Fibroblast of peridontal ligament (primary cell): ENCODE measurements at regions not wholly inside any gene's neighbourhood (a gene's known extent, or its start where the extent isn't known, plus 50 kb on each side); places are given as distances from the start of the nearest gene placed in this dataset.

Source experiments
- DNase-seq: peaks from one replicate; pipeline ENCODE4 v3.0.0-alpha.2; 2010; ENCODE audit errors: extremely low read depth

DNA sequence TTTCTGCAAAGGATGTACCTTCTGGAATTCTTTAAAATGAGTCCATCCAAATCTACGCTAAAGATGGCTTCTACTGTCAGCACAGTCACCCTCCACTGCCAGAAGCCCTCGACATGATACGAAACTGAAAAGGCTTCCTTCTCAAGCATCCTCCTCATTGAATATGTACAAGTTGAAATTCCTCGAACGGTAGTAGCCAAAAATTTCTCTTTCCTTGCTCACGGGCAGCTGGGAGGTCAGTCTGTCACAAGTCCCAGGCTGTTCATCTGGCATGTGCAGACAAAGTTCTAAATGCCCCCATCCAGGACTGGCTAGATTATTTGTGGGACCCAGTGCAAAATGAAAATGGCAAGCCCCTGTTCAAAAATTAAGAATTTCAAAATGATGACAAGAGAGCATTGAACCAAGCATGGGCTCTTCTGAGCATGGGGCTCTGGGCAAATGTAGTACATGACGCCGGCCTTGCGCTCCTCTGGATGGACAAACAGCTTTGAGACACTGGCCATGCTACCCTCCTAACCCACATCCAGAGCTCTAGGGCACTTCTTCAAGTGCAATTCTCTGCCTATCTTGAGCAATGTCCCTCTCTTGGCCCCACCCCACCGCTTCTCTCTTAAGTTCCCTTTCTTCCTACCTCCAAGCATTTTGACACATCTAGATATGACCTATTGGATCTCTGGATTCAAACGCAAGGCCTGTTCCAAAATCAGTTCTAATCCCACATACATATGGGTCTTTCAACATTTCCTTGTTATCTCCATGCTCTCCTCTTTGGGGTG is 78.9 kb upstream of the FLT1 start:
- DNase-seq = no peak

DNA sequence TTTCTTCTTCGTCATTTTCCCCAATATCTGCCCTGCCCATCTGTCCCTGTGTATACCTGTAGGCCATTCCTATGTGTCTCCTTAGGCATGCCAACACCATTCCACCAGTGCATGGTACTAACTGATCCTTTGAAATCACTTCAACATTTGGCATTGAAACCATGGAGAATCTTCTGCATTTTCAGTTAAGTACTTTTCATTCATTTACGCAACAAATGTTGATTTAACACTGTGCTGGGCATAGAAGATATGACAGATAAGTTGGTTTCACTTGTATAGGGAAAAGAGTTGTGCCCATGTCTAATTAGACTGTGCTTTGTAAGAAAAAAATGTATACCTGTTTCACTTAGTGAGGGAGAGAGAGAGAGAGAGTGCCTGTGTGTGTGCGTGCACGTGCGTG is 77.9 kb upstream of the FLT1 start:
- no peak for DNase-seq

DNA sequence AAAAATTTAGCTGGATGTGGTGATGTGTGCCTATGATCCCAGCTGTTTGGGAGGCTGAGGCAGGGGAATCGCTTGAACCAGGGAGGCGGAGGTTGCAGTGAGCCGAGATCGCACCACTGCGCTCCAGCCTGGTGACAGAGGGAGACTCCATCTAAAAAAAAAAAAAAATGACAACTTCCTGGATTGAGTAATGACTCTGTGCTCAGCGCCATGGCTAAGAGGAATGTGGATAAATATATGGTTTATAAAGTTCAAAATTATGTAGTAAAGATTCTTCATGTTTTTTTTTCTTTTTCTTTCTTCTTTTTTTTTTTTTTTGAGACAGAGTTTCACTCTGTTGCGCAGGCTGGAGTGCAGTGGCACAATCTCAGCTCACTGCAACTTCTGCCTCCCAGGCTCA is 75.4 kb upstream of the FLT1 start:
- DNase-seq = peak; percentile 26

DNA sequence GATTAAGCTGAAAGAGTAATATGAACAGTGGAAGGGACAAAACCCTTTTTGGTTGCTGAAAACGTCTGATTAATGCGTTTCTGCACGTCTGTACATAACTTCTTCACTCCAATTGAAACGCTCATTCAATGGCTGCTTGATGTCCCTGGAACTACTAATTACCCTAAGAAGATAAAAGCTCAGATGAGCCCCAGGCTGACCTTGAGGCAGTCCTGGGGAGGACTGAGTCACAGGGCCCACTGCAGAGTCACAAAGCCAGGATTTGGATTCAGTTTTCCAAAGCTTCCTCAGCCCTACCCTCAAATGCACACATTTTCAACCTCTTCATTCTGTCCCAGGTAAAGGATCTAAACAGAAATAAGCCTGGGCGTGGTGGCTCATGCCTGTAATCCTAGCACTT is 75.0 kb upstream of the FLT1 start:
- DNase-seq = no peak

DNA sequence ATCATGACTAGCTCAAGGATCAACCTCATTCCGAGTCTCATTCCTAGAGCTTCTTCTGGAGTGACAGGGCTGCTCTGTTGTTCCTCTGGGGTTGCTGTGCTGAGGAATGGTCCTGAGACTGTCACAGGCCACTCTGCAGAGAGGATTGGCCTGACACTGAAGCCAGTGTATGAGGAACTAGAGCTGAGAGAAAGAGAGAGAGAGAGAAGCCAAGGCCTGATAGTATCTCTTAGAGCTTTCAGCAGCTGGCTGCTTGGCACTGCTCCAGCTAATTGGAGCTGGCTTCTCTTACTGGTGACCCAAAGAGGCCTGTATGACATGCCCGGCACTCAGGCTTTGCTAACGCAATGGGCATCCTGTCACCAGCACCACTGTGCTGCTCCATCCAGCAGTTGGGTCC is 73.4 kb upstream of the FLT1 start:
- peak; percentile 64 for DNase-seq

DNA sequence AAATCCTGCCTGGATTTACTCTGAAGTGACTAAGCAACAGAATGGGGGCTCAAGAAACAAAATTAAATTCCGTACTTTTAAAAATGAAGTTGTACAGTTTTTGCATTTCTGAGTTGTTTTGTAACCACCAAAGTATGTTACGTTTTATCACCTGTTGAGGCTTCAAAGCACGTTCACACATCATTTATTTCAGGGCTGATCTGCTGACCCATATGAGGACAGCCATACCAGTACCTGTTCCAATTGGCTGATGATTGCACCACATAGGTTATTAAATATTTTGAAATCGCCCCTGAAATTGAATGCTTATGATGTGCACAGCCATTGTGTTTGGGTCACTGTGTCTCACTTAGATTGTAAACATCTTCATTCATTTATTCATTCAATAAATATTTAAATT is 72.0 kb upstream of the FLT1 start:
- no peak for DNase-seq

DNA sequence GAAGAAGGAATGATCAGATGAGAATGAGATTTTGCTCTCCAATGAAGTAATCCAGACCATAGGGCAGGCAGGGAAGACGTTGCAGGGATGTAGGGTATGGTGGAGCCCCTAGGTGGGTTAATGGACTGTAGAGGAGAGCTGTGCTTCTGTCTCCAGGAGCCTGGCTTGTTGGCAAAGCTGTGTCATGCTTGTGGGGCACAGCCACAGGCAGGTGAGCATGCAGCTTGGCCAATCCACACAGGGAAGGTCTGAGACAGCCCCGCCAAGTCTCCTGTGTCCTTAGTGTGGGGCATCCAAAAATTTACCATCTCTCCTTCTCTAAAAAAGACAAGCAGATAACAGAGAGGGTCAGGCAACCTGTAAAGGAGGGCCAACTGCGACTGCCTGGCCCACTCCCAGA is 71.4 kb upstream of the FLT1 start:
- DNase-seq = no peak

DNA sequence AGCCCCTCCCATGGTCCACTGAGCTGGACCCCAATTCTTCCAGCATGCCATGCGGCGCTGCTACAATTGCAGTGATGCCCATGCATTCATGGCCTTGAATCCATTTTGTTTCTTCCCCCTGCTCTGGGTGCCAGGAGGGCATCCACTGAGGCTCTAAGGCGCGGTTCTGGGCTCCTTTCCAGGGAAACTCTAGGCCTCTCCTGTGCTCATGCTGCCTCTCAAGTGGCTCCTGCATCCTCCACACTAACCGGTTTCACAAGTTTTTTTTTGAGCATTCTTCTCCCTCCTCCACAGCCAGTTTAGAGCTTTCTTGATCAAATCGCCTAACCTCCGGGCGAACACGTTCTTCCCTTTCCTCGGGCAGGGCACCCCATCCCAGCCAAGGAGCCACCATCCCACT is 69.1 kb upstream of the FLT1 start:
- no peak for DNase-seq

DNA sequence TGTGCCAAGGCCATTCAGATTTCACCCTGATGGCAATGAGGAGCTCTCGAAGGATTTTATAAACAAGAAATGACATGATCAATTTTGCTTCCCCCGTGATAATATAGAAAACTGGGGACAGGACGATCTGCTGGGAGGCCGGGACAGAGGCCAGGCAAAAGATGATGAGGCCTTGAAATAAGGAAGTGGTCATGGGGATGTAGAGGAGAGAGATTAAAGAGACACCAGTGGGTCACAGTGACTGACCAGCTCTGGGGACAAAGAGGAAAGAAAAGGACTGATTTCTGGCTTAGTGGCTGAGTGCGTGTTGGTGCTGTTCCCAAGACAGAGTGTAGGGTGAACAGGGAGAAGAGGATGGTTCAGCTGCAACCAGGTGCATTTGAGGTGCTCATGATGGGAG is 68.7 kb upstream of the FLT1 start:
- DNase-seq = no peak

DNA sequence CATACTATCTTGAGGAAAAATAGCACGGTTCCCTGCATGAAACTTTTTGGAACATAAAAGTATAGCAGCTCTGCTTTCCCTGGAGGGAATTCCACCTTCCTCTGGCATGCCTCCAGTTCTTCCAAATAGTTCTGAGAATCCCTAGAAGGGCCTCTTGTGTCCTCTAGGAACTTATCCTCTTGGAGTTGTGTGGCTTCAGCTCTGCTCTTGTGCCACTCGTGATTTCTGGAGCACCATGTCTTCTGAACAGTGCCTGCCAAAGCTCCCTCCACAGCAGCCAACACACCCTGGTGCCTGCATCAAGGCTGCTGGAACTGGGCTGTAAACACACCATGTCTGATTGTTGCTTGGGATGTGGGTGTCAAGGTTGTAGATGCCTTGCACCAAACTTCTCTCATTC is 65.7 kb upstream of the FLT1 start:
- DNase-seq = no peak

DNA sequence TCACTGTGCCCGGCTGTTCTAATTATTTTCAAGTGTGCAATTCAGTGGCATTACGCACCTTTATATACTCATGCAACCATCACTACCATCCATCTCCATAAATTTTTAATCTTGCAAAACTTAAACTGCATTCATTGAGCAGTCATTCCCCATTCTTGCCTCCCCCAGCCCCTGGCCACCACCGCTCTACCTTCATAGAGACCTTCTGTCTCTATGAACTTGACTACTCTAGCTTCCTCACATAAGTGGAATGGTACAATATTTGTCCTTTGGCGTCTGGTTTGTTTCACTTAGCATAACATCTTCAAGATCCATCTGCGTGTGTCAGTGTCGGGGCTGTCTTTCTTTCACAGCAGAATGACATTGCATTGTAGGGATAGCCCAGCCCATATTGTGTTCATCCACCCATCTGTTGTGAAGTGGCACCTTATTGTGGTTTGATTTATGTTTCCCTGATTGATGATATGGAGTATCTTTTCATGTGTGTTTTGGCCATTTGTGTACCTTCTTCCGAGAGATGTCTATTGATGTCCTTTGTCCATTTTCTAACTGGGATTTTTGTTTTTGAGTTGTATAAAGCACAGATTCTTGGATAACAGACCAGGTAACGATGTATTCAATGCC is 64.8 kb upstream of the FLT1 start:
- DNase-seq = no peak

DNA sequence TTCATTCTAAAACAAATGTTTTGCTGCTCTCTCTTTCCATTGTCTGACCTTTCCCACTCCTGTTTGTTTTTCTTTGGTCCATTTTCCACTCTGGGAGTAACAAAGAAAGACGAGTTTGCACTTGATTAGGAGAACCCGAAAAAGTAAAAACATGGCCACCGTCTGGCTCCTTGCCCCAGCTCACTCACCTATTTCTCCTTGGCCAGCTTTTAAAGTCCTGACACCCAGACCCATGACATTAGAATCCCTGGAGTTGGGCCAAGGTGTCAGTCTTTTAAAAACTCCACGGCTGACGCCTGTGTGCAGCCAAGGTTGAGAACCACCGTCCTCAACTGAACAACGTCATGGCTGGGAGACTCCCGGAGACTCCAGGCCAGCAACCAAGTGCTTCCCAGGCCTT is 63.6 kb upstream of the FLT1 start:
- DNase-seq = no peak

DNA sequence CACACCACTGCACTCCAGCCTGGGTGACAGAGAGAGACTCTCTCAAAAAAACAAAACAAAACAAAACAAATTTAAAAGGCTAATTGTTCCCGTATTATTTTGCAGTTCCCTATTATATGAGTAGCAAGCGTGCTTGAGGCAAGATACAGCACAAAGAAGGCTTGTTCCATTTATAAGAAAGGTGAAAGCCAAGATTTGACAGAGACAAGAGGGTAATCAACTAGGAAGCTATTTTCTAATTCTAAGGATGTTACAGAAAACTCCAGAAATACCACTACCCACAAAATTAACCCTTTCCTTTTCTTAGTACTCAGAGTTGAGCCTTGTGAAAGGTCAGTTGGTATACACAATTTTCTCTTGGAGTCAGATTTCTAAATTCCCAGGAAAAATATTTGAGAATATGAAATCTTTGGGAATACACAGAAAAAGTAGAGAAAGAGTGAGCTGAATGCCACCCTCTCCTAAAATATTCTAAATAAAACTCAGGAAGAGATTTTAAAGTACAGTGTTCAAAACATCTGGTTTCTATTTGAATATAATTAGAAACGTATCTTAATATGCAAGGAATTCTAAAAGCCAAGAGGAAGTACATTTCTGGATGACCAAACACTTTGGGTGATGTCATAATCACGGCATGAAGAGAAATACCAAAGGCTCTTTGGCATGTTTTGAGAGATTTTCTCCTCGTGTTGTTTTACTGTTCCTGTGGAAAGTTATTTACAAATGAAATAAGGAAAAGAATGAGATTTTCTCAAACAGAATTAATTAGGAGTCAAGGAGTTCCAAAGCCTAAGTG is 63.0 kb upstream of the FLT1 start:
- DNase-seq = peak; percentile 99

DNA sequence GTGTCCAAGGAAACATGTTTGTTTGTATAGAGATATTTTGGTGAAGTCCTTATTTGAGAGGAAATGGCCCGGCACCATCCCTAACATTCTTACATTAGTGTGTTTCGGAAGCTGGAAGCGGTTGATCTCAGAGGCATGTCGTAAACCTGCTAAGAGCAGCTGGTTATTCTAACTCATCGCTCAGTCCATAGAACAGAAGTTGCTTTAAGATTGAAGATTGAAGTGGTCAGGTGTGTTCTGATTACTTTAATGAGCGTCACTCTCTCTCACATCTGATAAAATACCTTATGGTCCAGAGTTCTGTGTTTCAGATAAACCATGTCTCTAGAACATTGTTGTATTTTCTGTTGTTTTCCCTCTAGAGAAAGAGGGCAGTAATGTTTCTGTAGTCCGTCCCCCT is 60.2 kb upstream of the FLT1 start:
- DNase-seq = no peak

DNA sequence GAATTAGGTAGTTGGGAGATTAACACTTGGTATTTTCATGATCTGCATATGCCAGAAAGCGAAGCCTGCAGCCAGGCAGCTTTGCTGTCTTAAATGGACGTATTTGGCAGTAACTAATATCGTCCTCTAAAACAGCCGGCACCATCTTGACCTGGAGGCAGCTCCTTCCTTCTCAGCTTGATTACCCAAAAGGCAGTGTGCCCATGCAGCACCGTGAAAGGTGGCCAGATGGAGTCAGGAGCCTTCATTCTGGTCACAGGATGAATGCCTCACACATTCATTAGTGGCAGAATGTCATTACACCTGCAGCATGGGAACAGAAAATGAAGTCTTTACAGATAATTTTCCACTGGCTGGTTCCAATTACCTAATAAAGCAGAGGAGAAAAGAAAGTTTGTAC is 59.0 kb upstream of the FLT1 start:
- DNase-seq = no peak

DNA sequence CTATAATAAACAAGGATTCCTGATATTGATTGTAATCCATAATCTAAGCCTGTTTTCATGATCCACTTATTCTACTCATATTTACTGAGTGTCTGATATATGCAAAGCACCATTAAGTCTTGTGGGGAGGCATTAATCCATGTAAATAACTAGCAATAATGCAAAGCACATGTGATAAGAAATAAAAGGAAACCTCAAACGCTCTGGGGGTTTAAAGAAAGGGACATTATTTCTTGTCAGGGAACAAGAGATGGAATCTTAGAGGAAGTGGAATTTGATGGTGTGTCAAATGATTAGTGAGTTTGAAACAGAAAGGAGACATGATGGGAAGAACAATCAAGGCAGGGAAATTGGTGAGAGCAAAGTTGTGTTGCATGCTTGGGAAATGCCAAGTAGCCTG is 57.4 kb upstream of the FLT1 start:
- no peak for DNase-seq

DNA sequence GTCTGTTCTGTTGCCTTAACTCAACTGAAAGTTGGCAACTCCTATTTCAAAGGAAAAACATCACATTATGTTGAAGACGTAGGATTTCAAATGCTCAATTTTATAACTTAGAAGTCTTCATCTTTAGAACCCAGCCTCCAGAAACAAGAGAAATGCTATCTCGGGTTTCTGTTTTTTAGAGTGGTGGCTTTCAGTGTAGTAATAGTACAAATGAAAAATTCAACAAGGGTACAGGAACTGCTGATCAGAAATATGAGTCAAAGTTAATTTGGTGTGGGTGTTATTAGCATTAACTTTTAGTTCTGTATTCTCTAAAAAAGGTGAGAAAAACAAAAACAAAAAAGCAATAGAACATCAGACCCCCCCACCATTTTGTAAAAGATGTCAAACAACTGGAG is 56.6 kb upstream of the FLT1 start:
- DNase-seq = no peak

DNA sequence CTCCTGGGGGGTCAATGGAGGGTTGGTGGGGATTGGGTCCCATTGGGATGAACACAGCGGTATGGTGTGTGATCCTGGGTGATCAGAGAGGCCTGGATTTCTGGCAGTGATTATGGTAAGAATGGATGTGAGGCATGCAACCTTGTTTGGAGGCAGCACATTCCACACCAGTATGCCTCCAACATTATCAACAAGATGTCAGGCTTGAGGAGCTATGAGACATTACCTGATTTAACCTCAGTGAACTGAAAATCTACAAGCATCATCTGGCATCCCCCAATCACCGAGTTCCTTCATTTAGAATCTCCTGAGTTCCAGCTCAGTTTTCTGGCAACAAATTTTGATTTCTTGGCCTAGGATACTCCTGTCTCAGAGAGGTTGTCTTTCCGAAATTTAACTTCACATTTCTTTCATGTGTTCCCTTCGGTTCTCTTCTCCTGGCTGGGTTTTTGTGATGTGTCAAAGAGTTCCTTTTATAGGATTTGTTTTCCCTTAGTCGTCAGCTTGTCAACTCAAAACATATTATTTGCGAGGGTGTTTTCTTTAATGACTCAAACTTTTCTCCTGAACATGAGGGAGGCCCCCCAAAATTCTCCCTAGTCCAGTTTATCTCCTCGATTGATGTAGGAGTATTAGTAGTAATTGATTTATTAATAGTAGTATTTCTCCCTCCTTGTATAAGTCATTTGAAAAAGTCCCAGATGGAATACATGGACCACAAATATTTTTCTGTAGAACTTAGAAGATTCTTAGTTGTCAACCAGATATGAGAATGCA is 56.0 kb upstream of the FLT1 start:
- DNase-seq = no peak

DNA sequence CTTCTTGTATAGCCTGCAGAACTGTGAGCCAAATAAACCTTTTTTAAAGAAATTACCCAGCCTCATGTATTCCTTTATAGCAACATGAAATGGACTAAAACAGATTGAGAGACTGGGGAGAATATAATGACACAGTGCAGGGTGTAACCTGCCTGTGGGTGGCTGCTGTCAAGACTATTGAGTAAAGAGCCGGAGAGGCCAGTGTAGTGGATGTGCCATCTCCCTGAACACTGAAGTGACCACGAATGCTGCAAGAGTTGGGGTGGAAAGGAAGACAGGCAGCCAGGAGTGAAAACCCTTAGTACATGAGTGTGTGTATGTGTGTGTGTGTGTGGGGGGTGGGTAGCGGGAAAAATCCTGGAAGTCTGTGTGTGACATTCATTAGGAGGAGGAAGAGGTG is 55.2 kb upstream of the FLT1 start:
- DNase-seq = no peak

DNA sequence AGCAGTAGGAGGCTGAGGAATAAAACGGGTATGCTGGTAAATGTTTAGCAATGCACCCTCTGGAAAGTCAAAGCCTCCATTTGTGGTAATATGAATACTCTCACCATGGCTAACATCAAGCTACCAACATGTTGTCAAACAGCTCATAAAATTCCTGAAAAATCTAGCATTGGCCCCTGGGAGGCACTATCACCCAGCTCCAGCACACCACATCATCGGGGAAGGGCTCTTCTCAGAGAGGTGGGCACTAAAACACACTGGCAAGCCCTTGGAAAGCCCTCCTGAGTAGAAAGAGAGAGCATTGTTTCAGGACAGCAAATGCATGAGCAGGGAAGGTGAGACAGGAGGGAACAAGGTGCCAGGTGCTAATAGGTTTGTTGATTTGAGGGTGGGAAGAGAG is 53.9 kb upstream of the FLT1 start:
- DNase-seq = no peak

DNA sequence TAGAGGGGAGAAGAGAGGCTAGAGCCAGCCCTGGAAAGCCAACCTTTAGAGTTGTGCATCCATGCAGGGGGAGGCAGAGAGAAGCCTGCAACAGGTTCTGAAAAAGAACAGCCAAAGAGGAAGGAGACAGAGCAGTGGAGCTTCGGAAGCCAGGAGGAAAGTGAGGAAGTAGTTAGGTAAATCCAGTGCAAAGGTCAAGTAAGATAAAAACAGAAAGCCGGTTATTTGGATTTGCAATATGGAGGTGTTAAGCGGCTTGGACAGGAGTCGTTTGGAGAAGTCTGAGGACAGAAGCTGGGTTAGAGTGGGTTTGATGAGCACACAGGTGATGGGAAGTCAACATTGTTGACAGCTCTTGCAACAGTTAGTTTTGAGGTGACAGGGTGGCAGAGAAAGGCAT is 53.5 kb upstream of the FLT1 start:
- no peak for DNase-seq

DNA sequence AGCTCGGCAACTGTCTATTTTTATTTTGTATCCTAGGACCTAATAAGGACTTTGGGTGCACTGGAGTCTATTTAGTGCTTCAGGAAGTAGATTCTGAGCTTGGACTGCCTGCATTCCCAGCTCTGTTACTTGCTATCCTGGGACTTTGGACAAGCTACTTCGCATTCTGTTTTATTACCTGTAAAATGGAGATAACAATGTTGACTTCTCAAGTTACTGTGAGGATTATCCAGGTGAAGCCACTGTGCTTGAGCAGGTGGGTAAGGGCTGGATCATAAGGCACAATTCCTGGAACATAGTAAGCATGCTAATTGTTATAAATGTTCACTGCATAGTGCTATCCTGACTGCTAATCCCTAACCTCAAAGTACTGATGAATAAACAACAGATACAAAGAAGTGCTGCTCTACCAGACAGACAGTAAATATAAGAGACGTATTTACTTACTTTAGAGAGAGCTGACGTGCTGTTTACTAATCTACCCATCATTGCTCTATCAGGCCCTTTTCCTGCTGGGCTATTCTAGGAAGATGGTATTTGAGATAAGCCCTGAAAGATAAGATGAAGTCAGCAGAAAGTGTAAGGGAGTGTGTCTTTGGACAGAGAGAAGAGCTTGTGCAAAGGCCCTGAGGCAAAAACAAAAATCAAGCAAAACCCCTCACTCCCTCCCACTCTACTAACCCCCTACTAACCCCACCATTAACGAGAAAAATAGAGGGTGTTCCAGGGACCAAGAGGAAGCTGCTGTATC is 50.8 kb upstream of the FLT1 start:
- no peak for DNase-seq
